ENCODE measurements at regions not wholly inside any gene's neighbourhood (a gene's known extent, or its start where the extent isn't known, plus 50 kb on each side); places are given as distances from the start of the nearest gene placed in this dataset.

GRCh38 chr4:31220921-31221320 lies 500.8 kb downstream of the PCDH7 start:
- TF ChIP-seq CTCF (IDR thresholded peaks at IDR 0.05) (no peak), POLR2AphosphoS5 (IDR thresholded peaks at IDR 0.05) (no peak)
